GM12891 (cell line): ENCODE measurements at regions not wholly inside any gene's neighbourhood (a gene's known extent, or its start where the extent isn't known, plus 50 kb on each side); places are given as distances from the start of the nearest gene placed in this dataset.

Experiments
- PAX5 ChIP-seq: IDR thresholded peaks from 2 replicates; pipeline ENCODE4 v1.6.1; 2011; ENCODE audit warnings: low read length, moderate library complexity, mild to moderate bottlenecking; ENCODE audit not compliant: insufficient read depth, severe bottlenecking
- POLR2A ChIP-seq: IDR thresholded peaks from 2 replicates; pipeline ENCODE4 v1.6.1; 2011; ENCODE audit warnings: low read depth, low read length, control low read depth
- POLR2AphosphoS5 ChIP-seq: IDR thresholded peaks from 2 replicates; pipeline ENCODE4 v1.6.1; 2011; ENCODE audit warnings: low read depth, low read length, control low read depth
- POU2F2 ChIP-seq: IDR thresholded peaks from 2 replicates; pipeline ENCODE4 v1.6.1; 2011; ENCODE audit warnings: low read depth, mild to moderate bottlenecking, control low read depth, low read length, moderate library complexity
- SPI1 ChIP-seq: IDR thresholded peaks from 2 replicates; pipeline ENCODE4 v1.6.1; 2011; ENCODE audit warnings: low read depth, low read length, control low read depth
- TAF1 ChIP-seq: IDR thresholded peaks from 2 replicates; pipeline ENCODE4 v1.6.1; 2011; ENCODE audit warnings: low read depth, low read length, control low read depth

DNA sequence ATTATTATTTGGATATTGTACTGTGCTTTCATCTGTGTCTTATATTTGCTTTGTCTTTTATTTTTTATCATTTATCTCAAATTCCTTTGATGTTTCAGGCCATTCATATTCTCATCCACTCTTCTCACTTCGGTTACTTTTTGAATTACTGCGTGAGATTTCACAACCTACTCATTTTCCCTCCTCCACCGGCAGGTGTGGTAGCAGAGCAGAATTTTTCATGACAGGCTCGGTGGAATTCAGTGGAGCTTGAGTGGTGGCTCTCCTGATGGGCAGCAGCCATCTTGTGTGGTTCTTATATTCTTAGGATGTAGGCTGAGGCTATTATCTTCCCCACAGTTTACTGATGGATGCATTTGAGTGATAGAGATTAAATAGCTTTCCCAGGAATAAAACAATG, 92.3 kb upstream of the IVNS1ABP start:
- TF ChIP-seq TAF1 (no peak), PAX5 (no peak), POLR2A (no peak), POLR2AphosphoS5 (no peak), SPI1 (no peak), POU2F2 (no peak)
